Fibroblast of pulmonary artery (primary cell): ENCODE measurements at regions not wholly inside any gene's neighbourhood (a gene's known extent, or its start where the extent isn't known, plus 50 kb on each side); places are given as distances from the start of the nearest gene placed in this dataset.

Source experiments
- DNase-seq: peaks from one replicate; pipeline ENCODE4 v3.0.0-alpha.2; 2010; ENCODE audit warnings: low read depth
- H3K4me3 ChIP-seq: replicated peaks from 2 replicates; pipeline ENCODE4 v1.5.1; 2011; ENCODE audit warnings: low read depth, mild to moderate bottlenecking, control low read depth, low read length, moderate library complexity
- CTCF ChIP-seq: IDR thresholded peaks from 2 replicates; pipeline ENCODE4 v1.5.1; 2011; ENCODE audit warnings: mild to moderate bottlenecking, control low read depth, low read length, inconsistent platforms; ENCODE audit errors: missing control alignments

GRCh38 chr21:41052820-41053555 lies 115.0 kb upstream of the BACE2 start:
- DNase-seq = no peak
- TF ChIP-seq CTCF = no peak
- no peak overlapping the region for H3K4me3 ChIP-seq

- no peak overlapping the region for H3K4me3 ChIP-seq
- DNase-seq = no peak
- no peak for TF ChIP-seq CTCF
Observed at GRCh38 chr21:41054018-41054578, 113.9 kb upstream of the BACE2 start.

GRCh38 chr21:41055266-41055665 lies 112.7 kb upstream of the BACE2 start:
- TF ChIP-seq CTCF = no peak
- no peak for DNase-seq
- no peak overlapping the region for H3K4me3 ChIP-seq

- no peak for TF ChIP-seq CTCF
- no peak for DNase-seq
- no peak overlapping the region for H3K4me3 ChIP-seq
Observed at GRCh38 chr21:41059871-41060270, 108.1 kb upstream of the BACE2 start.

GRCh38 chr21:41061701-41062100 lies 106.3 kb upstream of the BACE2 start:
- no peak for DNase-seq
- TF ChIP-seq CTCF = no peak

GRCh38 chr21:41064334-41064791 lies 103.6 kb upstream of the BACE2 start:
- no peak overlapping the region for H3K4me3 ChIP-seq
- no peak for TF ChIP-seq CTCF
- DNase-seq = no peak

More at GRCh38 chr21:41061701-41062100, 106.3 kb upstream of the BACE2 start:
- H3K4me3 ChIP-seq = no peak overlapping the region

- no peak overlapping the region for H3K4me3 ChIP-seq
- TF ChIP-seq CTCF = no peak
- no peak for DNase-seq
Observed at GRCh38 chr21:41064951-41065350, 103.0 kb upstream of the BACE2 start.
